ENCODE measurements at regions not wholly inside any gene's neighbourhood (a gene's known extent, or its start where the extent isn't known, plus 50 kb on each side); places are given as distances from the start of the nearest gene placed in this dataset.

DNA sequence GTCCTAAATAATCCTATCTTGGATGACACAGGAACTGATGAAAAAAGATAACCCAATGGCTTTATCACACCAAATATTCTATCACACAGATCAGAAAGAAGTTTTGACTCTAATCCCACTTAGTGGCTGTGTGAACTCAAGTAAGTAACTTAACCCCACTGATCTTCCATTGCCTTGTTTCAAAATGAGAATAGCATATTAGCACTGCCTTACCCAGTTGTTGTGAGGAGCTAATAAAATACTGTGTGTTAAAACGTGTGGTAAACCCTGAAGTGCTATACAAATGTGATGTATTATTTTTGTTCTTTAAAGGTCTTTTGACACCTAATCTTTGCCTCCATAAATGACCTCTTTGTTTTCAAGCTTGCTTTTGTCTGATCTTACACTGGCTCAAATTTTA, 60.9 kb upstream of the ARID2 start:
- no peak for TF ChIP-seq POLR2A (IDR thresholded peaks at IDR 0.05; ENCODE audit: low read length)
- no peak for TF ChIP-seq GATA1 (IDR thresholded peaks at IDR 0.05; ENCODE audit: low read depth, low read length)
- no peak for DNase-seq

DNA sequence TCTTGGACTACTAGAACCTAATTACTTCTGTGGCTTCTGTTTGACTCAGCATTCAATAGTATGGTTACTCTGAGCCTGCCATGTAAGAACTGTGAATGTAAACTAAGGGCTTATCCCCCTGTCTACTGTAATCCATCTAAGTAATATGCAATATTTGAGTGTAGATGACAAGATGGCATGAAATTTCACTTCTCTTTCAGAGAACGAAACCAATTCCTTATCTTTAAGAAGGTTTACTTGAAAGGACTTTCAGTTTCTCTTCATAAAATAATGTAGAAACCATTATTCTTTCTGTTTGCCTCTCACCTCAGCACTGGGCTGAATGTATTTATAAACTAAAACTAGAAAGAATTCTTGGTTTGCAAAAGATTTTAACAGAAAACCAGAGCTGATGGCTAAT, 60.4 kb upstream of the ARID2 start:
- TF ChIP-seq GATA1 (IDR thresholded peaks at IDR 0.05; ENCODE audit: low read depth, low read length) (no peak), POLR2A (IDR thresholded peaks at IDR 0.05; ENCODE audit: low read length) (no peak)

GRCh38 chr12:45669792-45670191, 59.7 kb upstream of the ARID2 start:
- TF ChIP-seq POLR2A (IDR thresholded peaks at IDR 0.05; ENCODE audit: low read length), result no peak
- TF ChIP-seq GATA1 (IDR thresholded peaks at IDR 0.05; ENCODE audit: low read depth, low read length), result no peak
- no peak for DNase-seq

More for the DNA sequence above, 60.4 kb upstream of the ARID2 start:
- DNase-seq, result peak; percentile 20 to 61

DNA sequence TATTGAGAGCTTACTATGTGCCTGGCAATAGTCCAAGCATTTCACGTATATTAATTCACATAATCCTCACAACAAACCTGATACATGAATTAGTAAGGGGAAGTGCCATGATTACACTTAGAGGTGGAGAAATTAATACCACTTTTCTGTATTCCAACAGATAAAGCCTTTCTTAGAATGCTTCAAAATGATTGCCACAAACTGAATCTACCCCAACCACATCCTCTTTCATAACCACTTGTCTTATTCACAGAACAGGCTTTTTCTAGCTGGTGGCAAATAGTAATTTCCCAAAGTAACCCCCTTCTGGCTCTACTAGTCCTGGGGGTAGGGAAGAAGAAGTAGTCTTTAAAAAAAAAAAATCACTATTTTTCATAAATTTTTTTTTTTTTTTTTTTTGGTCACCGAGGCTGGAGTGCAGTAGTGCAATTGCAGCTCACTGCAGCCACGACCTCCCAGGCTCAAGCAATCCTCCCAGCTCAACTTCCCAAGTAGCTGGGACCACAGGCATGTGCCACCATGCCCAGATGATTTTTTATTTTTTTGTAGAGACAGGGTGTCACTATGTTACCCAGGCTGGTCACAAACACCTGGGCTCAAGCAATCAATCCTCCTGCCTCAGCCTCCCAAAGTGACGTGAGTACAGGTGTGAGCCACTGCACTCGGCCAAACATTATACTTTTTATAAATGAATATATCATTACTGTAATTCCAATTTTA, 59.0 kb upstream of the ARID2 start:
- no peak for TF ChIP-seq GATA1 (IDR thresholded peaks at IDR 0.05; ENCODE audit: low read depth, low read length)
- no peak for TF ChIP-seq POLR2A (IDR thresholded peaks at IDR 0.05; ENCODE audit: low read length)
- no peak for DNase-seq

- TF ChIP-seq GATA1 (IDR thresholded peaks at IDR 0.05; ENCODE audit: low read depth, low read length), result no peak
- no peak for TF ChIP-seq POLR2A (IDR thresholded peaks at IDR 0.05; ENCODE audit: low read length)
- DNase-seq, result no peak
Measured at GRCh38 chr12:45671254-45671653, 58.3 kb upstream of the ARID2 start.

GRCh38 chr12:45674181-45674977, 55.1 kb upstream of the ARID2 start:
- DNase-seq, result no peak
- TF ChIP-seq GATA1 (IDR thresholded peaks at IDR 0.05; ENCODE audit: low read depth, low read length) (no peak), POLR2A (IDR thresholded peaks at IDR 0.05; ENCODE audit: low read length) (no peak)

DNA sequence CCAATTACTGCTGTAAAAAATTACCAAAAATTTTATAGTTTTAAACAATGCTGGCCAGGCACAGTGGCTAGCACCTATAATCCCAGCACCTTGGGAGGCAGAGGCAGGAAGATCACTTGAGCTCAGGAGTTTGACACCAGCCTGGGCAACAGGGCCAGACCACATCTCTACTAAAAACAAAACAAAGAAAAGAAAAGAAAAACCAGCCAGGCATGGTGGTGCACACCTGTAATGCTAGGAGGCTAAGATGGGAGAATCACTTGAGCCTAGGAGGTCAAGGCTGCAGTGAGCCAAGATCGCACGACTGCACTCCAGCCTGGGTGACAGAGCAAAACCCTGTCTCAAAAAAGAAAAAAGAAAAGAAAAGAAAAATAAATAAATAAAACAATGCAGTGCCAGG, 54.0 kb upstream of the ARID2 start:
- no peak for TF ChIP-seq POLR2A (IDR thresholded peaks at IDR 0.05; ENCODE audit: low read length)
- TF ChIP-seq GATA1 (IDR thresholded peaks at IDR 0.05; ENCODE audit: low read depth, low read length), result no peak
- no peak for DNase-seq

Measured in erythroblast (primary cell).